Middle frontal gyrus (tissue), 1 donor: ENCODE measurements at regions not wholly inside any gene's neighbourhood (a gene's known extent, or its start where the extent isn't known, plus 50 kb on each side); places are given as distances from the start of the nearest gene placed in this dataset.
"Not testable (repeated sequence)": the region's sequence is repeated elsewhere in the genome, so short reads cannot be mapped to it uniquely, and the experiment has no call there.

ENCODE experiments used
- DNase-seq: peaks from one replicate; pipeline ENCODE4 v3.0.0-alpha.2; 2015; ENCODE audit warnings: low spot score; ENCODE audit errors: extremely low spot score

- DNase-seq = no peak
These were observed 3031.0 kb upstream of the TEKT4 start for GRCh38 chr2:91839904-91840868.

- DNase-seq = not testable (repeated sequence)
These were observed 3029.0 kb upstream of the TEKT4 start for GRCh38 chr2:91842264-91842663.

DNA sequence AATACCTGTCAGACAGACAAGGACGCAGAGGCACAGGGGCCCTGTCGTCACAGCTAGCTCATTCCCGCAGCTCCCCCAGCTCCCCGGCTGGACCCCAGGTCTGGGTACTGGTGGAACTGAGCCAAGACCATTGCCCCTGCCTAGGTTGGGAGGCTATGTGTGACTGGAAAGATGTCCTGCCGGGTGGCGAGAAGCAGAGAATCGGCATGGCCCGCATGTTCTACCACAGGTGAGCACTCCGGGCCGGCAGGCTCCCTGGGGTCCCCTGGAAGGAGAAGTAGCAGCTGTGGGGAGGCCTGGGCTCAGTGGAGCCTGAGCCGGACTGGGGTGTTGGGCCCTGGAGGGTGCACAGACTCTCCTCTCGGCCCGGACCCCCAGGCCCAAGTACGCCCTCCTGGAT, 3028.3 kb upstream of the TEKT4 start:
- DNase-seq = not testable (repeated sequence)

DNA sequence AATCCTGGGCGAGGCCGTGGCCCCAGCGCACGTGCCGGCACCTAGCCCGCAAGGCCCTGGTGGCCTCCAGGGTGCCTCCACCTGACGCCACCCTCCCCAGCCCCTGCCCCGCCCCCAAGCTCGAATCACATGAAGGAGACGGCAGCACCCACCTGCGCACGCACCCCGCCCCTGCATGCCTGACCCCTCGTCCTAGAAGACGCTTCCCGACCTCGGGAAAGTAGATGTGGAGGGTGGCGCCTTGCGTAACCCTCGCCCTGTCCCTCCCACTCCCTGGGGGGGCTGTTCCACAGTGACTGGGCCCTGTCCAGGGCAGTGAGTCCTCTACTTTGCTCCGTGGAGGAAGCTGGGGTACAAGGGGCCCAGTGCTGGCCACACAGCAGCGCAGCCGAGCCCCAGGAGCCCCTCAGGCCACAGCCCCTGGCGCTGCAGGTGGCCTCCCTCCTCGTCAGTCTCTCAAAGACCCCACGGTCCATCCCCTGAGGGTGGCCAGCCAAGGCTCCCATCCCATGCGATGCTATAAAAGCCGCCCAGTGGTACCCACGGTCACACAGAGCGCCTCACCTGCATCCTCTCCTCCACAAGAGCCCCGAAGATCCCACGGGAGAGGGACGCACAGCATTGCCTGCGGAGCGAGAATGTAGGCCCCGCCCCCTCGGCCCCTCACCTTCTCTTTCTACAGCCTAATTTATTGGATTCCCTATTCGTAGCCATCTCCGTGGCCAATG, 3027.3 kb upstream of the TEKT4 start:
- not testable (repeated sequence) for DNase-seq

GRCh38 chr2:91844451-91844825, 3026.8 kb upstream of the TEKT4 start:
- not testable (repeated sequence) for DNase-seq

DNA sequence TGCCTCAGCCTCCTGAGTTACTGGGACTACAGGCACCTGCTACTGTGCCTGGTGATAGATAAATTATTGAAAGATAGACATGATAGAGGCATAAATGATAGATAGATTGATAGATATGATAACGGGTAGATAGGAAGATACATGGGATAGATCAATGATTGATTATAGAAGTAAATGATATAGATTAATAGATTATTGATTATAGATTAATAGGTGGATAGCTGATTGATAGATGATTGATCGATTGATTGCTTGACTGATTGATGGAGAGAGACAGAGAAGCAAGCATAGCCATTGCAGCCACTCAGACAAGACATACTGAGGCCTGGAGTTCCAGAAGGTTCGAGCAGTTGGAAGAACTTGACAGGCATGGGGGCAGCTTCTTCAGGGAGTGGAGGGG, 3024.8 kb upstream of the TEKT4 start:
- DNase-seq = not testable (repeated sequence)

DNA sequence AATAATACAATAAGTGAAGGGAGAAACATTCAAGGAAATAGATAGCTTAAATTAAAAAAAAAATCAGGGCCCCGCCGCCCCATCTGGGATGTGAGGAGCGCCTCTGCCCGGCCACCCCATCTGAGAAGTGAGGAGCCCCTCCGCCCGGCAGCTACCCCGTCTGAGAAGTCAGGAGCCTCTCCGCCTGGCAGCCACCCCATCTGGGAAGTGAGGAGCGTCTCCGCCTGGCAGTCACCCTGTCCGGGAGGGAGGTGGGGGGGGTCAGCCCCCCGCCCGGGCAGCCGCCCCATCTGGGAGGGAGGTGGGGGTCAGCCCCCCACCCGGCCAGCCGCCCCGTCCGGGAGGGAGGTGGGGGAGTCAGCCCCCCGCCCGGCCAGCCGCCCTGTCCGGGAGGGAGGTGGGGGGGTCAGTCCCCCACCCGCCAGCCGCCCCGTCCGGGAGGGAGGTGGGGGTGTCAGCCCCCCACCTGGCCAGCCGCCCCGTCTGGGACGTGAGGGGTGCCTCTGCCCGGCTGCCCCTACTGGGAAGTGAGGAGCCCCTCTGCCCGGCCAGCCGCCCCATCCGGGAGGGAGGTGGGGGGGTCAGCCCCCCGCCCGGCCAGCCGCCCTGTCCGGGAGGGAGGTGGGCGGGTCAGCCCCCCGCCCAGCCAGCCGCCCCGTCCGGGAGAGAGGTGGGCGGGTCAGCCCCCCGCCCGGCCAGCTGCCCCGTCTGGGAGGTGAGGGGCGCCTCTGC, 3019.4 kb upstream of the TEKT4 start:
- not testable (repeated sequence) for DNase-seq

DNA sequence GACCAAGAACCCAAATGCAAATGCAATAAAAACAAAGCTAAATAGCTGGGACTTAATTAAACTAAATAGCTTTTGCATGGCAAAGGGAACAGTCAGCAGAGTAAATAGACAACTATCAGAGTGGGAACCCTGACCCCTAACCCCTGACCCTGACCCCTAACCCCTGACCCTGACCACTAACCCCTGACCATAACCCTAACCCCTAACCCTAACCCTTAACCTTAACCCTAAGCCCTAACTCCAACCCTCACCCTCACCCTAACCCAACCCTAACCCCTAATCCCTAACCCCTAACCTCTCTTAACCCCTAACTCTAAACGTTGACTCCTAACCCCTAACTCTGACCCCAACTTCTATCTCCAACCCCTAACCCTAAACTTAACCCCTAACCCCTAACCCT, 3014.3 kb upstream of the TEKT4 start:
- DNase-seq = not testable (repeated sequence)

GRCh38 chr2:91857711-91858110, 3013.5 kb upstream of the TEKT4 start:
- DNase-seq = not testable (repeated sequence)

GRCh38 chr2:91871716-91872115, 2999.5 kb upstream of the TEKT4 start:
- DNase-seq = not testable (repeated sequence)

DNA sequence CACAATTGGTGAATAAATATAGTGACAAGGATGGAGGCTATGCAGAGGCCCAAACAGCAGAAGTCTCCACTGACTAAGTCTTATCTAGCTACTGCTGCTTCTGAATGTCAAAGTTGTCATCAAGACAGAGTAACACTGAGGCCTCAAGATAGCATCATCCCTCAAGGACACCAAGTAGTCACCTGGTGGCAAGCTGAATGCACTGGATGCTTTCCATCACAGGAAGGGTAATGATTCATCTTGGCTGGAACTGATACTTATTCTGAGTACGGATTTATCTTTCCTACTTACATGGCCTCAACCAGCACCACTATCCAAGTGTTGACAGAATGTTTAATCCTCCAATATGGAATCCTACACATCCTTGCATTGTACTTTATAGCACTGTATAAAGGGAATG, 2997.8 kb upstream of the TEKT4 start:
- DNase-seq = not testable (repeated sequence)

- not testable (repeated sequence) for DNase-seq
These were observed 2993.5 kb upstream of the TEKT4 start for GRCh38 chr2:91877658-91878210.

DNA sequence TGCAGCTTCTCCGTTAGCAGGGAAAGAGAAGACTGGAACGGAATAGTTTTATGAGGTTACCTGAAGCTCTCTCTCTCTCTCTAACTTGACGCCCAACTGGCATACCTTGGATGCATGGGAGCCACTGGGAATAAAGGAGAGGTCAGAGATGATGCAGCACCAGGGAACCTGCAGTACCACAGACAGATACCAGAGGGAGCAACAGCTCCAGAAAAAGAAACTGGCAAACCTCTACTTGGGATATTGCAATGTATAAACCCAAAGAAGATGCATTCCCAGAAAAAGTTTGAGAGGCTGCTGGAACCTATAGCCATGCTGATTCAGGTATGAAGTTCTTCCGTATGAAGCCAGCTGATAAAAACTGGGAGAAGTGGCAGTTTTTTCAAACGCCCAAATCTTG, 2976.1 kb upstream of the TEKT4 start:
- DNase-seq = not testable (repeated sequence)

- not testable (repeated sequence) for DNase-seq
These were observed 2953.6 kb upstream of the TEKT4 start for GRCh38 chr2:91917602-91918001.
